Effector CD8-positive, alpha-beta T cell (primary cell): ENCODE measurements at regions not wholly inside any gene's neighbourhood (a gene's known extent, or its start where the extent isn't known, plus 50 kb on each side); places are given as distances from the start of the nearest gene placed in this dataset.
"Not testable (repeated sequence)": the region's sequence is repeated elsewhere in the genome, so short reads cannot be mapped to it uniquely, and the experiment has no call there.

Experiments
- DNase-seq: peaks from one replicate; lab custom pipeline; 2025; lab: John Stamatoyannopoulos, UW

GRCh38 chr1:224791362-224791941 is 138.0 kb upstream of the DNAH14 start:
- DNase-seq, result no peak

- no peak for DNase-seq
These were observed 133.9 kb upstream of the DNAH14 start for GRCh38 chr1:224795591-224795990.

- DNase-seq, result no peak
These were observed 130.4 kb upstream of the DNAH14 start for GRCh38 chr1:224799083-224799482.

GRCh38 chr1:224800486-224801119 is 128.9 kb upstream of the DNAH14 start:
- DNase-seq, result no peak

GRCh38 chr1:224801844-224802490 is 127.5 kb upstream of the DNAH14 start:
- no peak for DNase-seq

GRCh38 chr1:224802617-224803016 is 126.9 kb upstream of the DNAH14 start:
- no peak for DNase-seq

- no peak for DNase-seq
These were observed 125.3 kb upstream of the DNAH14 start for GRCh38 chr1:224804220-224804619.

- no peak for DNase-seq
These were observed 123.6 kb upstream of the DNAH14 start for GRCh38 chr1:224805889-224806288.

- no peak for DNase-seq
These were observed 120.3 kb upstream of the DNAH14 start for GRCh38 chr1:224809137-224809536.

- no peak for DNase-seq
These were observed 119.9 kb upstream of the DNAH14 start for GRCh38 chr1:224809613-224810012.

- no peak for DNase-seq
These were observed 117.9 kb upstream of the DNAH14 start for GRCh38 chr1:224811564-224811963.

- no peak for DNase-seq
These were observed 113.8 kb upstream of the DNAH14 start for GRCh38 chr1:224815647-224816046.

- DNase-seq, result no peak
These were observed 113.4 kb upstream of the DNAH14 start for GRCh38 chr1:224816062-224816461.

- no peak for DNase-seq
These were observed 112.1 kb upstream of the DNAH14 start for GRCh38 chr1:224817382-224817781.

GRCh38 chr1:224819861-224820260 is 109.6 kb upstream of the DNAH14 start:
- DNase-seq, result no peak

GRCh38 chr1:224820341-224820740 is 109.1 kb upstream of the DNAH14 start:
- no peak for DNase-seq

- not testable (repeated sequence) for DNase-seq
These were observed 107.7 kb upstream of the DNAH14 start for GRCh38 chr1:224821751-224822150.

- no peak for DNase-seq
These were observed 103.9 kb upstream of the DNAH14 start for GRCh38 chr1:224825525-224826000.

GRCh38 chr1:224828691-224829090 is 100.8 kb upstream of the DNAH14 start:
- no peak for DNase-seq

GRCh38 chr1:224831501-224831900 is 98.0 kb upstream of the DNAH14 start:
- no peak for DNase-seq

- not testable (repeated sequence) for DNase-seq
These were observed 89.7 kb upstream of the DNAH14 start for GRCh38 chr1:224839648-224840300.

GRCh38 chr1:224841803-224842202 is 87.7 kb upstream of the DNAH14 start:
- not testable (repeated sequence) for DNase-seq
